Raji (cell line): ENCODE measurements at regions not wholly inside any gene's neighbourhood (a gene's known extent, or its start where the extent isn't known, plus 50 kb on each side); places are given as distances from the start of the nearest gene placed in this dataset.

Experiments used
- POLR2A ChIP-seq: IDR thresholded peaks from 2 replicates; pipeline ENCODE4 v1.6.1; 2011; ENCODE audit warnings: low read depth, low read length, control low read depth; ENCODE audit not compliant: insufficient read depth

GRCh38 chr9:78753039-78753438 lies 456.1 kb downstream of the PSAT1 start:
- no peak for TF ChIP-seq POLR2A

GRCh38 chr9:78756813-78757510 lies 460.0 kb downstream of the PSAT1 start:
- no peak for TF ChIP-seq POLR2A

GRCh38 chr9:78763424-78763823 lies 466.5 kb downstream of the PSAT1 start:
- no peak for TF ChIP-seq POLR2A

DNA sequence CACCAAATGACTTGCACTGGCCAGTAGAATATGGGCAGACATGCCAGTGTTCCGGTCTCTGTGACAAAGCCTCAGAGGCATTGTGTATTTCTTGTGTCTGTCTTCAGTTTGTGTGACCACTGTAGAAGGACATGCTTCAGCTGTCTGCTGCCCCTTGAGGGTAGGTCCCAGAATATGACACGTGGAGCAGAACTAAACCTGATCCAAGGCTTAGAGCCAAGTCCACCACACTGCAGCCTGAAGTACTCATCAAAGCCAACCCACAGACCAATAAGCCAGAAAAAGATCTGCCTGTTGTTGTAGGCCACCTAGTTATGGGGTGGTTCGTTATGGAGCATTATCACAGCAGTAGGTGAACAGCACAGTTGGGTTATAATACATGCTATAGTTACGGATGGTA lies 468.9 kb downstream of the PSAT1 start:
- TF ChIP-seq POLR2A = no peak

- no peak for TF ChIP-seq POLR2A
Measured at GRCh38 chr9:78767490-78767889, 470.6 kb downstream of the PSAT1 start.

GRCh38 chr9:78769690-78770089 lies 472.8 kb downstream of the PSAT1 start:
- TF ChIP-seq POLR2A = no peak

DNA sequence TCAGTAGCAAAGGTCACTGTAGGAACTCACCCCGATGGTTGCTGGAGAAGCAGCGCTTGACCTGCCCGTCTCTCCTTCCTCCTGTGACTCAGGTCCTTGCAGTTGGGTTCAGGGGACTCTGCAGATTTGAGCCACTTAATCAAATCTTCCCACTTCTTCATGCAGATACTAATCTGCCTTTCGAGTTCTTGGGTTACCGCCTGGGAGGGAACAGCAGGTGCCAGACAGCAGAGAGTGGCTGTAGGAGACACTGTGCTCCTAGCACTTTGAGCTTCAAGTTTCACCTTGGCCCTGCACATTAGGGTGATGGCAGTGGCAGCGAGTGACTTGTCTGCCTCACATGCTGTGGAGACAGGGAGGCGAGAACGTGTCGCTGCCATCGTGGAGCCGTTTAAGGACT lies 478.3 kb downstream of the PSAT1 start:
- TF ChIP-seq POLR2A = no peak

DNA sequence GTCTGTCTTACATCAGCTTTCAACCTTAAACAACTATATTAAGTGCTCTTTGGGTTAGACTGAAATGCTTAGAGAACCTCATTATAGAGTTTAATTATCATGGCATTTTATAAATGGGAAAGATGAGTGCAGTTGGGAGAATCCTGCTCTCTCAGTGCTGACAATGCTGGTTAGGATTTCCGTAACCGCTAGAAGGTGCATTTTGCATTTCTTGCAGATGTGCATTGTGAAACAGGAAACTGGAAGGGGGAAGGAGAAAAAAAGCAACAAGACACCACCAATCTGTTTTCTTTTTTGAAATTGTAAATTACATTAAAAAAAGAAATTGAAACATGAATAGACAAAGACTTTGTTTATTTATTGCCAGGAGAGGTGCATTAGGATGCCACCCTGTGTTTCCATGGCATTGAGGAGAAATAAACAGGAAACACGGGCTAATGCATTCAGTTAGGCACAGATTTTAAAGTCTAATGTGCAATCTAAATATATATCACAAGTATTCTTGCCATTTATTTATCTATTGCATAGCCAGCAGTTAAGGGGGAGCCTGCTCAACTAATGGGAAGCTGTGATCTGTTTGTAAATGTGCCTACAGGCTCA lies 478.9 kb downstream of the PSAT1 start:
- no peak for TF ChIP-seq POLR2A

DNA sequence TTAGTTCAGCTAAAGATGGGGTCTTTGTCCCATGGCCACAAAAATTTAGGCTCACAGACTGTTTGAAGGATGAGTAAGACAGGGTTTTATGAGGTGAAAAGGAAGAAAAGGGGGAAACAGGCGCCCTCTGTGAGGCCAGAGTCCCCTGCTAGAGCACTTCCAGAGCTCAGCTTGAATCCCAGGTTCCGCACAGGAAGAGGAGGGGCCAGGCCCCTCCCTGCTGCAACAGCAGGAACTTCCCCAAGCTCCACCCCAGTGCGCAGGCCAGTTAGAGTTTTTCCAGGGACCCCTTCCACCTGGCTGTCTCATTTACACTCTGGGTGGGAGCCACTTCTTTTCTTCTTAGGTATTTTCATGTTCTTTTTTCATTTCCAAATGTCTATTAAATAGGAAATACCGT lies 480.8 kb downstream of the PSAT1 start:
- no peak for TF ChIP-seq POLR2A

DNA sequence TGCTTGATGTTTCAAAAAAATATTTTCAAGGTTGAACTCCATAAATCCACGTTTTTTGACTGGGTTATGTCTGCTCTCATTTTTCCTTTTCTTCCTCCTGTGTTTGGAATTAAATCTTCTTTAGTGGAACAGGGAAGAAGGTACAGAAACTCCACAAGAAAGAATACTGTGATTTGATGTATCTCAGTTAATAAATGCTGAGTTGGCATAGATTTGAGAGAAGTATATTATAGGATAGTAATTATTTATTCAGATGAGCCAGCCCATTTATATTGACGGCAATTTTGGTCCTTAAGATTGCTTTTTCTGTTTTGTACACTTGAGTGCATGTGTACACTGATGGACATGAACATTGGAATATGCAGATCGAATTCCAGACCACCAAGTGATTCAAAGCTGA lies 481.4 kb downstream of the PSAT1 start:
- no peak for TF ChIP-seq POLR2A

- no peak for TF ChIP-seq POLR2A
Measured at GRCh38 chr9:78778861-78779374, 482.0 kb downstream of the PSAT1 start.

GRCh38 chr9:78781681-78782080 lies 484.8 kb downstream of the PSAT1 start:
- TF ChIP-seq POLR2A = no peak

GRCh38 chr9:78782234-78782633 lies 485.3 kb downstream of the PSAT1 start:
- no peak for TF ChIP-seq POLR2A

DNA sequence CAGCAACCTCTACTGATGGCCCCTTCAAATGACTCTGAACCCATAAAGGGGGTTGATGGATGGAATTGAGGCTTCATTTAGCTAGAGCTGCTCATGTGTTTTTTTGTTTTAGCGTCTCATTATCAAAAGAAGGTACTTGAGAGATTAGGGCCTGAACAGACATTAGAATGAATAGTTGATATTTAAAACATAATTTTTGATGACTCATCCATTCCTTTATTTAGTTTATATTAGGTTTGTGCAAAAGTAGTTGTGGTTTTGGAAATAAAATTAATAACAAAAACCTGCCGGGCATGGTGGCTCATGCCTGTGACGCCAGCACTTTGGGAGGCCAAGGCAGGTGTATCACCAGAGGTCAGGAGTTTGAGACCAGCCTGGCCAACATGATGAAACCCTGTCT lies 485.9 kb downstream of the PSAT1 start:
- TF ChIP-seq POLR2A = no peak

- TF ChIP-seq POLR2A = no peak
Measured at GRCh38 chr9:78783743-78784142, 486.8 kb downstream of the PSAT1 start.

- no peak for TF ChIP-seq POLR2A
Measured at GRCh38 chr9:78786794-78787193, 489.9 kb downstream of the PSAT1 start.

- TF ChIP-seq POLR2A = no peak
Measured at GRCh38 chr9:78788101-78788500, 491.2 kb downstream of the PSAT1 start.

DNA sequence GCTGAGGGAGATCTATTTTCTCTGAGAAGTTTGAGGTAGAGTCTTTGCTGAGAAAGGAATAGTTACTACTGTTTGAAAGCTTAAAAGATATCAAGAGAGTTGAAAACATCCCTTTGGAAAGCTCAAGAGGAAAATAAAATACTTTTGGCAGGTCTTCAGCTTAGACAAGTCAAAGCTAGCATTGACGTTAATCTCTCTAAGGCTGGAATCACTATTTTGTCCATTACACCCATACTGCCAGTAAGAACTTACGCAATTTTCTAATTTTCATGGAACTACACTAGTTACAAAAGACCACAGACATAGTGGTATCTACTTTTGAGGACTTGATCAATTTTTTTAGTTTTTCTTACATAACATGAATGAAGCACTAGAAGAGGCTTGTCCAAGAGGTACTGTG lies 494.9 kb downstream of the PSAT1 start:
- TF ChIP-seq POLR2A = no peak

DNA sequence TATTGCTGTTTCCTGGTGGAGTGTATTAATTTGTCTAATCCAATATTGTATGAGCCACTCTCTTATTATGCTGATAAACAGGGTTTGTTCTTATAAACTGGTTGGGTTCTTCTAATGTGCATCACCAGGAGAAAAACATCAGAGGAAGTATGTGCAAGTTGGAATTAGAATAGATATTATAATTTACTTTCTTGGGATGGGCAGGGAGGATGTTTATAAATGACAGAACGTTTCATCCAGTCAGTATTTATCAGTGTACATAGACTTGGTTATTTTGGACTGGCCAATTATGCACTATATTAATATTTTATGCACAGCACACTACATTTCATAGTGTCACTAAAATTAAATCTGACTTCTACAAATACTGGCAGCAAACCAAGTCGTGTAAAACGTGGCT lies 495.8 kb downstream of the PSAT1 start:
- TF ChIP-seq POLR2A = no peak
